OCI-M2 (cell line): ENCODE measurements at regions not wholly inside any gene's neighbourhood (a gene's known extent, or its start where the extent isn't known, plus 50 kb on each side); places are given as distances from the start of the nearest gene placed in this dataset.
"Not testable (repeated sequence)": the region's sequence is repeated elsewhere in the genome, so short reads cannot be mapped to it uniquely, and the experiment has no call there.

Source experiments
- DNase-seq: peaks from one replicate; lab custom pipeline; 2025; ENCODE audit not compliant: unreplicated experiment; lab: John Stamatoyannopoulos, UW

GRCh38 chr6:18062733-18063132 lies 59.7 kb downstream of the NHLRC1 start:
- no peak for DNase-seq

GRCh38 chr6:18058429-18058828 lies 64.0 kb downstream of the NHLRC1 start:
- no peak for DNase-seq

- DNase-seq, result no peak
Observed at GRCh38 chr6:18055714-18056382, 66.6 kb downstream of the NHLRC1 start.

- DNase-seq, result no peak
Observed at GRCh38 chr6:18055098-18055497, 67.4 kb downstream of the NHLRC1 start.

- DNase-seq, result peak; percentile 42
Observed at GRCh38 chr6:18053555-18054445, 66.4 kb upstream of the KIF13A start.

GRCh38 chr6:18053078-18053477 lies 65.6 kb upstream of the KIF13A start:
- no peak for DNase-seq

GRCh38 chr6:18049646-18050045 lies 62.2 kb upstream of the KIF13A start:
- no peak for DNase-seq

- no peak for DNase-seq
Observed at GRCh38 chr6:18048953-18049630, 61.7 kb upstream of the KIF13A start.

- DNase-seq, result no peak
Observed at GRCh38 chr6:18047406-18047805, 60.0 kb upstream of the KIF13A start.

- no peak for DNase-seq
Observed at GRCh38 chr6:18045507-18045906, 58.1 kb upstream of the KIF13A start.

GRCh38 chr6:18044108-18044783 lies 56.8 kb upstream of the KIF13A start:
- no peak for DNase-seq

GRCh38 chr6:18042536-18043145 lies 55.2 kb upstream of the KIF13A start:
- DNase-seq, result no peak

GRCh38 chr6:18039481-18039880 lies 52.0 kb upstream of the KIF13A start:
- DNase-seq, result no peak

- DNase-seq, result not testable (repeated sequence)
Observed at GRCh38 chr6:18038235-18038634, 50.8 kb upstream of the KIF13A start.
